IMR-90 (cell line): ENCODE measurements at regions not wholly inside any gene's neighbourhood (a gene's known extent, or its start where the extent isn't known, plus 50 kb on each side); places are given as distances from the start of the nearest gene placed in this dataset.

Experiments
- ATAC-seq: fragments of 200-7000 bp; cut with Tn5 transposase; 2 replicates; pipeline ENCODE4 v1.9.1; 2020; ENCODE audit warnings: low read depth, mild to moderate bottlenecking, moderate library complexity
- BruUV-seq: library from RNA; stranded (reverse); fragments of 400-500 nt; replicated peaks from 2 replicates; lab custom pipeline; 2021; lab: Mats Ljungman, UMichigan
- CTCF ChIA-PET: fragments of 300-600 bp; formaldehyde crosslinking; extraction: SDS; loops from one replicate; lab custom pipeline; 2021; ENCODE audit warnings: antibody characterized with exemption; lab: Yijun Ruan, JAX
- POLR2A ChIA-PET: fragments of 300-600 bp; sonication (Branson Sonifier 250); formaldehyde crosslinking; loops from one replicate; lab custom pipeline; 2022; ENCODE audit warnings: antibody characterized with exemption; ENCODE audit not compliant: unreplicated experiment; lab: Charles Lee
- DNase-seq: peaks from one replicate; pipeline ENCODE4 v3.0.0; 2013
- H2AFZ ChIP-seq: replicated peaks from 2 replicates; pipeline ENCODE3; 2013; ENCODE audit warnings: low read length, mild to moderate bottlenecking; ENCODE audit not compliant: poor library complexity
- H2AK5ac ChIP-seq: 2 replicates; pipeline ENCODE4 v1.6.1; 2013; ENCODE audit warnings: low read depth, low read length, inconsistent platforms
- H2AK9ac ChIP-seq: replicated peaks from 2 replicates; pipeline ENCODE3; 2013; ENCODE audit warnings: mild to moderate bottlenecking, low read depth, low read length, moderate library complexity; ENCODE audit not compliant: poor library complexity
- H2BK120ac ChIP-seq: 2 replicates; pipeline ENCODE4 v1.6.1; 2013; ENCODE audit warnings: low read depth, low read length, inconsistent platforms
- H2BK15ac ChIP-seq: 3 replicates; pipeline ENCODE4 v1.6.1; 2013; ENCODE audit warnings: low read depth, low read length, inconsistent platforms
- H2BK20ac ChIP-seq: 2 replicates; pipeline ENCODE4 v1.6.1; 2013; ENCODE audit warnings: low read depth, mild to moderate bottlenecking, inconsistent platforms, low read length, moderate library complexity
- H2BK5ac ChIP-seq: 2 replicates; pipeline ENCODE4 v1.6.1; 2013; ENCODE audit warnings: mild to moderate bottlenecking, low read depth, low read length, inconsistent platforms; ENCODE audit not compliant: poor library complexity, severe bottlenecking
- H3K14ac ChIP-seq: replicated peaks from 2 replicates; pipeline ENCODE4 v1.6.1; 2013; ENCODE audit warnings: low read depth, low read length, inconsistent platforms
- H3K18ac ChIP-seq: 2 replicates; pipeline ENCODE4 v1.6.1; 2013; ENCODE audit warnings: low read depth, low read length, control low read depth
- H3K23ac ChIP-seq: 2 replicates; pipeline ENCODE4 v1.6.1; 2013; ENCODE audit warnings: low read depth, low read length, inconsistent platforms
- H3K27ac ChIP-seq: 2 replicates; pipeline ENCODE4 v1.5.1; 2013; ENCODE audit warnings: mild to moderate bottlenecking, control low read depth, low read length; ENCODE audit not compliant: insufficient read depth
- H3K27me3 ChIP-seq: 2 replicates; pipeline ENCODE4 v1.6.1; 2013; ENCODE audit warnings: low read length; ENCODE audit not compliant: control insufficient read depth, insufficient read depth
- H3K36me3 ChIP-seq: 2 replicates; pipeline ENCODE4 v1.6.1; 2013; ENCODE audit warnings: low read length, mixed read lengths; ENCODE audit not compliant: control insufficient read depth, insufficient read depth
- H3K4ac ChIP-seq: 2 replicates; pipeline ENCODE4 v1.6.1; 2013; ENCODE audit warnings: low read depth, low read length, inconsistent platforms
- H3K4me1 ChIP-seq: 2 replicates; pipeline ENCODE4 v1.6.1; 2013; ENCODE audit warnings: low read length, mixed read lengths; ENCODE audit not compliant: control insufficient read depth, insufficient read depth
- H3K4me2 ChIP-seq: 2 replicates; pipeline ENCODE4 v1.6.1; 2013; ENCODE audit warnings: low read depth, mild to moderate bottlenecking, control low read depth, low read length, moderate library complexity
- H3K4me3 ChIP-seq: 2 replicates; pipeline ENCODE4 v1.5.1; 2013; ENCODE audit warnings: low read depth, mild to moderate bottlenecking, control low read depth, low read length, moderate library complexity; ENCODE audit not compliant: insufficient read depth
- H3K56ac ChIP-seq: 2 replicates; pipeline ENCODE4 v1.6.1; 2013; ENCODE audit warnings: low read length, inconsistent platforms; ENCODE audit not compliant: insufficient read depth; ENCODE audit errors: extremely low read depth
- H3K79me1 ChIP-seq, 2 experiments: 2 replicates each; pipeline ENCODE4 v1.6.1; 2013; ENCODE audit warnings: low read length in 2 of 2, inconsistent platforms in 1 of 2, low read depth in 1 of 2
- H3K9ac ChIP-seq: 2 replicates; pipeline ENCODE4 v1.6.1; 2013; ENCODE audit warnings: low read depth, low read length, control low read depth
- H3K9me1 ChIP-seq: 2 replicates; pipeline ENCODE4 v1.6.1; 2013; ENCODE audit warnings: low read length, inconsistent platforms; ENCODE audit not compliant: insufficient read depth
- H3K9me3 ChIP-seq: 2 replicates; pipeline ENCODE4 v1.6.1; 2013; ENCODE audit warnings: low read length; ENCODE audit not compliant: control insufficient read depth, insufficient read depth
- H4K20me1 ChIP-seq: 2 replicates; pipeline ENCODE4 v1.6.1; 2013; ENCODE audit warnings: low read length, inconsistent platforms; ENCODE audit not compliant: insufficient read depth
- H4K5ac ChIP-seq: 2 replicates; pipeline ENCODE4 v1.6.1; 2013; ENCODE audit warnings: mild to moderate bottlenecking, low read depth, low read length, control low read depth
- H4K8ac ChIP-seq, 2 experiments: 2 replicates each; pipeline ENCODE4 v1.6.1; 2013; ENCODE audit warnings: low read depth in 2 of 2, low read length in 2 of 2, control low read depth in 1 of 2, inconsistent platforms in 1 of 2
- H4K91ac ChIP-seq: 2 replicates; pipeline ENCODE4 v1.6.1; 2013; ENCODE audit warnings: low read depth, low read length, inconsistent platforms; ENCODE audit not compliant: insufficient read depth
- BHLHE40 ChIP-seq: fragments of 150-350 bp; IDR thresholded peaks from 2 replicates; pipeline ENCODE4 v1.6.1; 2016; ENCODE audit warnings: mild to moderate bottlenecking, low read depth, low read length
- CEBPB ChIP-seq: IDR thresholded peaks from 2 replicates; pipeline ENCODE4 v1.6.1; 2012; ENCODE audit warnings: low read depth, low read length, improper control_type of control experiment
- CHD1 ChIP-seq: IDR thresholded peaks from 2 replicates; pipeline ENCODE4 v1.6.1; 2012; ENCODE audit warnings: low read depth, low read length, improper control_type of control experiment
- CTCF ChIP-seq: conservative IDR thresholded peaks from 2 replicates; pipeline ENCODE4 v1.5.1; 2012; ENCODE audit warnings: mild to moderate bottlenecking, low read depth, low read length, improper control_type of control experiment
- FOS ChIP-seq: fragments of 150-350 bp; IDR thresholded peaks from 2 replicates; pipeline ENCODE4 v1.6.1; 2016; ENCODE audit warnings: low read depth, low read length
- MAFK ChIP-seq: IDR thresholded peaks from 2 replicates; pipeline ENCODE4 v1.6.1; 2012; ENCODE audit warnings: low read depth, low read length, improper control_type of control experiment
- MAZ ChIP-seq: IDR thresholded peaks from 2 replicates; pipeline ENCODE4 v1.6.1; 2012; ENCODE audit warnings: low read depth, mild to moderate bottlenecking, low read length, improper control_type of control experiment, moderate library complexity, borderline replicate concordance
- POLR2A ChIP-seq: IDR thresholded peaks from 2 replicates; pipeline ENCODE4 v1.6.1; 2012; ENCODE audit warnings: mild to moderate bottlenecking, low read depth, low read length
- RCOR1 ChIP-seq: IDR thresholded peaks from 2 replicates; pipeline ENCODE4 v1.6.1; 2012; ENCODE audit warnings: mild to moderate bottlenecking, low read length, improper control_type of control experiment; ENCODE audit not compliant: insufficient replicate concordance
- SMC3 ChIP-seq: fragments of 150-350 bp; IDR thresholded peaks from 2 replicates; pipeline ENCODE4 v1.6.1; 2016; ENCODE audit warnings: low read depth, mild to moderate bottlenecking, antibody characterized with exemption, low read length, moderate library complexity
- USF2 ChIP-seq: fragments of 150-350 bp; IDR thresholded peaks from 2 replicates; pipeline ENCODE4 v1.6.1; 2017; ENCODE audit warnings: mild to moderate bottlenecking, antibody characterized with exemption, low read length, low read depth
- WGBS, 2 experiments: methylation state at CpG; one replicate each; pipeline versions ENCODE4 v1.1.5 to v1.1.7; 2013; ENCODE audit warnings: missing lambda C conversion rate in 2 of 2; ENCODE audit not compliant: insufficient read length in 1 of 2; ENCODE audit errors: extremely low coverage in 2 of 2; 5-methylcytosine and 5-hydroxymethylcytosine counted together
- dilution Hi-C: fragments of 300-500 bp; cut with HindIII; formaldehyde crosslinking; loops from one replicate; pipeline ENCODE4 v1.14.3; 2018; ENCODE audit warnings: low sequenced_read_pairs; ENCODE audit not compliant: unreplicated experiment
- in situ Hi-C: fragments of 300-500 bp; cut with MboI; formaldehyde crosslinking; loops from 3 replicates; pipeline ENCODE4 v1.14.3; 2019; ENCODE audit warnings: low sequenced_read_pairs, inconsistent platforms, mixed read lengths
- intact Hi-C: fragments of 100-400 bp; cut with micrococcal nuclease; formaldehyde crosslinking; loops from 2 replicates; pipeline ENCODE4 v1.10.0; 2022

- Histone ChIP-seq H3K4ac (no peak overlapping the region), H4K5ac (no peak overlapping the region), H2AK9ac (no peak overlapping the region), H3K23ac (no peak overlapping the region), H3K4me1 (peaks cover 2% of the 10 kb centered on the region; the same call in 1 of the 2 replicates), H4K8ac (no peak overlapping the region), H4K91ac (no peak overlapping the region), H2AK5ac (no peak overlapping the region; the same call in 1 of the 2 replicates), H3K9me3 (no peaks in the 10 kb centered on the region), H3K27me3 (peaks cover 22% of the 10 kb centered on the region), H3K9me1 (peaks cover 3% of the 10 kb centered on the region; the same call in 1 of the 2 replicates), H4K20me1 (no peaks in the 10 kb centered on the region), H3K14ac (no peak overlapping the region), H2BK15ac (no peak overlapping the region), H2BK20ac (no peak overlapping the region; the same call in 1 of the 2 replicates), H2BK5ac (no peak overlapping the region), H3K9ac (no peak overlapping the region), H3K4me2 (peak overlapping the region; percentile 36; the same call in 1 of the 2 replicates), H2AFZ (no peak overlapping the region), H3K18ac (no peak overlapping the region), H3K4me3 (no peak overlapping the region), H3K27ac (no peak overlapping the region), H2BK120ac (no peak overlapping the region), H3K79me1 (no peaks in the 10 kb centered on the region; a peak in 1 of 4 replicates), H3K36me3 (no peaks in the 10 kb centered on the region), H3K56ac (no peak overlapping the region)
- ATAC-seq: peak; percentile 62
- ChIA-PET CTCF (no interaction called here), POLR2A (no interaction called here)
- no CpG with 5 or more reads among the region's 2 CpGs for WGBS, 2 experiments
- TF ChIP-seq FOS (no peak), RCOR1 (no peak), POLR2A (no peak), BHLHE40 (no peak), CHD1 (no peak), CTCF (no peak), MAZ (no peak), USF2 (no peak), SMC3 (no peak), MAFK (no peak), CEBPB (no peak)
- BruUV-seq: no TSS peak
- in situ Hi-C loops (no loop called here), dilution Hi-C loops (no loop called here), intact Hi-C loops (no loop called here)
- DNase-seq: peak; percentile 35
These were observed 63.5 kb upstream of the E2F3 start for GRCh38 chr6:20338156-20338555.
